NCI-H2171 treated with DMSO at 0.1 percent for 48 hours (cell line): ENCODE measurements at regions not wholly inside any gene's neighbourhood (a gene's known extent, or its start where the extent isn't known, plus 50 kb on each side); places are given as distances from the start of the nearest gene placed in this dataset.

Source experiments
- DNase-seq: peaks from one replicate; lab custom pipeline; 2025; lab: John Stamatoyannopoulos, UW

DNA sequence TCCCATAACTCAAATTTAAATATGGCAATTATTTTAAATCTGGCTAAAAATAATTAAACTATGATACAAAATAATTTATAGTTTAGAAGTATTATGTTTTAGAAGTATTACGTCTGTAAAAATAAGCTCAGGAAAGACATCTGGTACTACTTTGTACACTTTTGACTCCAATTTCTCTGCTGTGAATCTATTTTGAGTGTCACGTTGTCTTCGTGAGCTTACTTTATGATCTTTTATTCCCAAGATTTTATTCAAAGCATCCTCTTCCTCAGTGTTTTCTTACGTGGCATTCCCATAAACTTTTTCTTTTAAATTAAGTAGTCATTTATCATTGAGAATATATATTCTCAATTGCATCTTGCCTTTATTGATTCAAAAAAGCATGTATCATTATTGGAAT, 223.3 kb upstream of the KCNJ16 start:
- DNase-seq = no peak

DNA sequence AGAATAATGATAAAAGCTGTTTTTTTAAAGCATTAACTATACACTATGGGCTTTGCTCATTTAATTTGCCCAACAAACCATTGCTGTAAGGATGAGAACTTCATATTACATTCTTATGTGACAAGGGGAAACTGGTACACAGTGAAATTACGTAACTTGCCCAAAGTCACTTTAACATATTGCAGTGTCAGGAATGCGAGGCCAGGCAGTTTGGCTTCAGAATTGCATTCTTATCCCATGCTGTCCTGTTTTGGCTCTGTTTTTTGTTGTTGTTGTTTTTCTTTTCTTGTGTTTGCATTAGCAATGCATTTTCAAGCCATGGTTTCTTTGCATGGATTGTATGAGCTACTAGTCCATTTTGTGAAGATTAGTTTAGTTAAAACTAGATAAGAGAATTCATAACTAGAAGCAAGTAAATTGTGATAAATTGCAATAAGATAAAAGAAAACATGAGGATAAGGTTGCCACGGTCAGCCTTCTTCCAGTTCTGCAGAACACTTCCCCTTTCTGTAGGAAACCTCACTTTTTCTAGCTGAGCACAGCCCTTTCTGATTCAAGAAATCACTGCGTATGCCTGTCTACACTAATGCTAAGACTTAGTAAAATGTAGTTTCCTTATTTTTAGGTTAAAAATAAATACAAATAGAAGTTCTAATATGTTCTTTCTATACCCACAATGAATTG, 221.3 kb upstream of the KCNJ16 start:
- DNase-seq = no peak

DNA sequence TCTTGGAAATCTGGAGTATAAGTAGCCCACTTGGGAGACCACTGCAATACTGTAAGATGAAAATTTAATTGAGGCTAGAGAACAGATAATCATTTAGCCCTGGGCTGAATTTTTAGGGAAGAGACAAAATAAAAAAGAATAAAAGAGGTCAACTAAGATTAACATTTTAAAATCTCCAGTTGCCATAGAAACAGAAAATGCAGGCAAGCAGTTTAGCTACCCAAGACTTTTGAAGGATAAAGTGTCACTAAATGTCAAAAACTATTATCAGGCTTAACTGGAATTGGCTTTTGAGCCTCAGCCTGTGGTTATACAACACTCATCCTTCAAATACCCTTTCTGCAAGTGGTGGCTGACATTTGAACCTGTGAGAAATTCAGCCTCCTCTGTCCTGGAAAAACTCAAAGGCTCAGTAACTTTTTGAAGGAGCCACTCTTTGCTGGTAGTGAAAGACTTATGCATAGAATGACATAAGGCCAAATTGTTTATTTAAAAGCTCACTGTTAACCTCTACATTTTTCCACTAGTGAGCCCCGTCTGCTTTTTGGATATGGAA, 220.7 kb upstream of the KCNJ16 start:
- no peak for DNase-seq

DNA sequence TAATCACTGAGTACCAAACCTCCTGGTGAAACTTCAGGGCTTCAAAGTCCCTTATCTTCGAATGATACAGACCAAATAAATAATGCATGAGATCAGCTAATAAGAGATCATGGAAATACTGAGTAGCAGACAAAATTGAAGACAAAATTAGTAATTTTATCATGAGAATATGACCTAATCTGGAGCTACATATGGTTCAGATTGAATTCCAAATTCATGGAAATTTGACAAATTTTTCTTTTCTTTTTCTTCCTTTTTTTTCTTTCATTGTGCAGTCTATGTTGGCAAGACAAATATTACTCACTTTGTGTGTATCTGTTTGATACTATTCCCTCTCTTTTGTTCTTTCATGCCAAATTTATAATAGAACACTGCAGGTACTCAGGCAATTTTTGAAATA, 218.1 kb upstream of the KCNJ16 start:
- no peak for DNase-seq

DNA sequence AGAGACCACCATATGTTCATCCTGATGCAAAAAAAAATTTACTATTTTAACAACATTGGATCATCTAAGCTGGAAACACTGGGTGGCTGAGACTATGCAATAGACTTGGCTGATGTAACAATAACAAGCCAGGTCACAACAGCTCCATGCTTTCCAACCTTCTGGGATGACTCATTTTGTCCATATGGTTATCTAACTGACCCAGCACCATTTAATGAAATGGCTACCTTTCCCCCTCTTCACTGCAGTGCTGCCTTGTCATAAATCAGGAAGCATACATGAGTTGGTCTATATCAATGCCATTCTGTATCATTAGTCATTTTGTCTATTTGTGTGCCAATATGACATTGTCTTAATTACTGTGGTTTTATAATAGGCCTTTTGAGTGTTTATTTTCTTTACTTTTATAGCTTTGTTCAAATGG, 217.6 kb upstream of the KCNJ16 start:
- no peak for DNase-seq

DNA sequence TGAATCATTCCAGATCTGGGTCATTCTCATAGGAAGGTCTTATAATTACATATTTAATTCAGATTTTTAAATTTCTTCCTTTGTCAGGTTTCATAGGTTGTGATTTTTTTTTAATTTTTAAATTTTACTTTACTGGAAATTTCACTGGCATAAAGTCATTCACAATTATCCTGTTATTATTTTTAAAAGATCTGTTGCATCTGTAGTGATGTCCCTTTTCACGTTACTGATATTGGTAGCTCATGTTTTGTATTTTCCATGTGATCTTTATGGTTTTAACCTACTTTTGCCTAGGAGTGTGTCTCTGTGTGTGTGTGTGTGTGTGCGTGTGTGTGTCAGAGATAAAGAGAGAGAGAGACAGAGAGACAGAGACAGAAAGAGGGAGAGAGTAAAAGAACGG, 216.6 kb upstream of the KCNJ16 start:
- no peak for DNase-seq

DNA sequence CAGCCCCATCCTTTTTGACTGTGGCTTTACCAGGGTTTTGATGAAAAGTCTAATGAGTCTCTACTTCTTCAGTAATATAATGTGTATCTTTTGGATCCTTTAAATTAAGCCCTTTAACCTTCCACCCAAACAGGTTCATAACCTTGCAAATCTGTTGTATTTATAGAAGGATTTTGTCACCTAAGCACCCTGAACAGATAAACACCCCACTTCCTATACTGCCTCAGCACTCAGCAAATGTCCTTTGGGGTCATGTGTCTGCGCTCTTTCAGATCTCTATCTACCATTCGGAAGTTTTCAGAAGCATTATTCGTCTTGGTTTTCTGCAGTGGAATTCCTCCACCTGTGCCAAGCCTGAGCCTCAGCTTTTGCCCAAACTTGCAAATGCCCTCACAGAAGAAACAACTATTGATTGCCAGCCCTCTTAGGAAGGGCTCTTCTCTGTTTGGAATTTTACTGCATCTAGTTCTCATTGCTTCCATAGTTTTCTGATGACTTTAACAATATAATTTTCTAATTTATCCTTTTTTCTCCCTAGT, 214.8 kb upstream of the KCNJ16 start:
- no peak for DNase-seq

DNA sequence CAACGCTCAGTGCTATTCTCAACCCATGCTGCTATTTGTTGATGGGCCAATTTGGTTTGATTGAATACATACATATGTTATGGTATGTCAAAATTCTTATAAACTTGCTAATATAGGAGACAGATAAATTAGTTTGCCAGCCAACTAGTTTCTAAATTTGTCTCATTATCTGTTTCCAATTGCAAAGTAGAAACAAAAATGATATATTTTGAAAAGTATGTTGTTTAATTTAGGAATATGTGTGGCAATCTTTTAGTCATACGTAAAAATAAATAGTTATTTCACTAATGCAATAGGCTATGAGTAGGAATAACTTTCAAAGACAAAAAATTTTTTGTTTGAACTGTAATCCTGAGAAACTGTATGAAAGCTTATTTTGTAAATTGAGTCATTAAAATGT, 210.6 kb upstream of the KCNJ16 start:
- no peak for DNase-seq

DNA sequence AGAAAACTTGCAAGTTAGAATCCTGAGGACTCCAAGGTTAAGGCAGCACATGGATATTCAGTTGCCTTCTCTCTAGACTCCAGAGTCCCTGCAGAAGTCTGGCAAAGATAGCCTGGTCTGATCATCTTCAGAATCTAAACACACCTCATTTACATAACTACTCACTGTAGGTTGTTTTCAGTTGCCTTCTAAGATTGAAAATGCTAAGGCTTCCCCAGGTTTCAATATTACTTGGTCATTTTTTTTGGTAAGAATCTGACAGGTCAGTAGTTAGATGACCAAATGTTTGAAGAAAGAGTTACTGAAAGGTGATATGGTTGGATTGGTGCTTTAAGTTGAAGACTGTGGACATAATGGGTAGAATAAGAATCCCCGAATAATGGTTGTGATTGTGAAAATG, 205.4 kb upstream of the KCNJ16 start:
- DNase-seq = no peak

DNA sequence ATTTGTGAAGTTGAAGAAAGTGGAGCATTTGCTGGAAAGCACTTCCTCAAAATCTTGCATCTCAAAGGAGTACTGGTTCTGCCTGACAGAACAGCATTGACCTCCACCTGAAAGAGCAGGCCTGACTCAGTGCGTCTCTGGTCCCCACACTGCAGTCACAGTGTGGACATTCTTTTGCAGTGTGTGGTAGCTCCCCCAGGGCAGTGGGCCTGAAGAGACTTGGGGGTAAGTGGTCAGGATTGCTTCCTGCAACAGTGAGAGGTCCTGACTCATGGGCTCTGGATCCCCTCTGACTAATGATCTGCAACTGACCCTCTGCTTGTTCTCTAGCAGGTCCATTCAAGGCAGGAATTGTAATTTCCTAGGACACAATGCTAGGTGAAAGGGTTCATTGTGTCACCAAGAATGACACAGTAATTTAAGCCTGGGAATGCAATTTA, 204.9 kb upstream of the KCNJ16 start:
- DNase-seq = no peak

DNA sequence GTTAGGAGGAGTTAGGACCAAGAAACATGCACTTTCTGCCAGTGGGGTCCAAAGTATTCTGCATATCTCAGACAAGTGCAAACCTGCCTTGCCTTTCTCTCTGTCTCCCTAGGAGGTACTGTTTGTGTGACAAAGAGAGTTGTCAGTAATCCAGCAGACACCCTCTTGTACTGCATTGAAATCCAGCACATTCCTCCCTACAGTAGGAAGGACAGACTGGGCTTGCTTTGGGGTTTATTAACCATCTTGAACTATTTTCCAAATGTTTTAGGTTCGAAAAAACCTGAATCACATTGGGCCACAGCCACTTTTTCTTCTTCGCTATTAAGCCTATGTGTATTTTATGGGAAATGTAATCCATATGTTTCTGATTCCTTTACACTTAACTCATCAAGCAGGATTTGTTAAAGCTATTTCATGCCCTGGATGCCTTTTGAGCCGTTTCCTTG, 204.2 kb upstream of the KCNJ16 start:
- DNase-seq = no peak

DNA sequence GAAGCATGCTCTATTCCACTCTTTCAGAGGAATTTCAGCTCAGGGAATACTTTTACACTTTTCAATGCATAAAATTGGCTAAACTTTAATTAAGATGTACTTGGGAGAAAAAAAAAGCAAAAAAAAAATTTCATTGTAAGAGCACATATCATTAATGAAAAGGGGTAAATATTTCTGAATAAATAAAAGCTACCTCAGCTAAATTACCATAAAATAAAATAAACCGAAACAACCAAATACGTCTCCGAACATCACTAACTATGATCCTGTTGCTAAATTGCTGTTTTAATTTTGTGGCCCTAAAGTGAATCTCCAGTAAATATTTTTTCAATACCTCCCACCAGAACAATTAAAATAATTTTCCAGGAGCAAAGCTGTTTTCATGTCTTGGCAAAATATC, 203.7 kb upstream of the KCNJ16 start:
- DNase-seq = no peak

DNA sequence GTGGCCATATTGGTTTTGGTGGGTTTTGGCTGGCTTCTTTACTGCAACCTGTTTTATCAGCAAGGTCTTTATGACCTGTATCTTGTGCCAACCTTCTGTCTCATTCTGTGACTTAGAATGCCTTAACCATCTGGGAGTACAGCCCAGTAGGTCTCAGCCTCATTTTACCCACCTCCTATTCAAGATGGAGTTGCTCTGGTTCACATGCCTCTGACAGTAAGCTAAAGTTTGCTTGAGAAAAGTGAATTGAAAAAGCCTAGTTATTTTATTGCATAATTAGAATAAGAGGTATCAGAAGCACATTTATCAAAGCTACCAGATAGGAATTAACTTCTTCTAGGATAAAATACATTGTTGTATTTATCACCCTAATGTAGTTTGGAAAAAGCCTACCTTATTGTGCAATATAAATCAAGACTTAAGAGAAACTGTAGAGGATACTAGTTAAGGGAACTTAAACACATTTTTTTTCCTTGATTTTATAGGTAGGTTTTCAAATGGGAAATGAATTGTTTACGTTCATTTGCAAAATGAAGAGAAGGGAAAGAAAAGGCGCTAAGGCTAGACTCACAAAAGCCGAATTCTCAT, 202.3 kb upstream of the KCNJ16 start:
- no peak for DNase-seq

DNA sequence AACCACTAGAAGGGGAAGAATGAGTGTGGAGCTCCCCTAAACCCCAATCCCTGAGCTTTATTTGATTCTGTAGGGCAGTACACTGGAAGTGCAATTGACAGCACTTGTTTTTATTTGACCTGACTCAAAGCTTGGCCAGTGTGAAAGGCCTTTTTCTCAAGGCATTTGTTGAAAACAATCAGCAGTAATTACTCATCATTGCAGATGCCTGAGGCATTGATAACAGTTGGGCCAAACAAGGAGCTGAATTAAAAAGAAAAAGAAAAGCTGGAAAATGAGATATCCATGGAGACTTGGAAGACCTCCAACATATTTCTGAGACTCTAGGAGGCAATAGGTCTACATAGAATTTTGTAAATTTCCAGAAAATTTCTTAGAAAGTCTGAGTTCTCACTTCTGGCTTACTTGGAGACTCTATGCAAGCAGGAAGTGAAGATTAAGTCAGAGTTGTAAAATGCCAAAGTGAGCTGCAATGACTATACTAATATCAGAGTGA, 200.8 kb upstream of the KCNJ16 start:
- DNase-seq = no peak

DNA sequence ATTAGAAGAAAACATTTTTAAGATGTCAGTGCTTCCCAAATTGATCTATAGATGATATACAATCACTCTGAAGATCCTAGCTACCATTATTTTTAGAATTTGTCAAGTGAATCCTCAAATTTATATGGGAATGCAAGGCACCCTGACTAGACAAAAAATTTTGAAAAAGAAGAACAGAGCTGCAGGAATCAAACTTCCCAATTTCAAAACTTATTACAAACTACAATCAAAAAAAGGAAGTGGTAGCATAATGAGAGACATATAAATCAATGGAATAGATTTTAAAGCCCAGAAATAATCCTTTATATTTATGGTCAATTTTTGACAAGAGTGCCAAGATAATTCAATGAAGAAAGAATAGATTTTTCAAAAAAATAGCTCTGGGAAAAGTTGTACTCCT, 198.3 kb upstream of the KCNJ16 start:
- DNase-seq = no peak

DNA sequence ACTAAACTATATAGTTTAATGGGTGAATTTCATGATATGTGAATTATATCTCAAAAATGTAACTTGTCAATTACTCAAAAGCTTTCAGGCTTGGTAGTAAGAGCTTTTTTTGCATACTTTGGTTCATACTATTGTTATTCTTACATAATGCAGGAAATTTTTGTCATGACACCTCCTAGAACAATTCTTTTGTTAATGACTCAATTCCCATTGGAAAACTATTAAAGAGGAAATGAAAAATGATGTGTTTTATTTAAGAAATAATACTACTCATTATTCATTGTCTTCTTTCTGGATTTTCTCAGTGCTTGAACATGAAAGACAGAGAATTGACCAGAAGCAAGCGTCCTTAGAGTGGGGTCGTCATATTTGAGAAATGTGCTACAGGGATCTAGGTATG, 196.4 kb upstream of the KCNJ16 start:
- DNase-seq = no peak

DNA sequence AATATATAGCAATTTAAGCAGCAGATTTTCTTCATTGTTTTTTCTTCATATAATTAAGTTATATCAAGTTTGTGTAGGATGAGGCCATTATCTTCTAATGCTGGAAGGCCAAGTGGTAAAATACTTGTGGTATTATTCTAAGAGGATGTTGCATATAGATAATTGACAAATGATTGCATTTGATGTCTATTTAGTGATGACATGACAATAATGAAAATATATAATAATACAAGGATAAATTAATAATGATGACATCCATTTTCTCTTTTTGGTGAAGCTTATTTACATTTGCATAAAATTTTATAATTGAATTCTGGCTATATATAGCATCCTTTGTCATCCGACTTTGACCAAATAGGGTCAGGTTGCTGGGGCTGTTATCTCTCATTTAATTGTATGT, 195.4 kb upstream of the KCNJ16 start:
- DNase-seq = no peak

DNA sequence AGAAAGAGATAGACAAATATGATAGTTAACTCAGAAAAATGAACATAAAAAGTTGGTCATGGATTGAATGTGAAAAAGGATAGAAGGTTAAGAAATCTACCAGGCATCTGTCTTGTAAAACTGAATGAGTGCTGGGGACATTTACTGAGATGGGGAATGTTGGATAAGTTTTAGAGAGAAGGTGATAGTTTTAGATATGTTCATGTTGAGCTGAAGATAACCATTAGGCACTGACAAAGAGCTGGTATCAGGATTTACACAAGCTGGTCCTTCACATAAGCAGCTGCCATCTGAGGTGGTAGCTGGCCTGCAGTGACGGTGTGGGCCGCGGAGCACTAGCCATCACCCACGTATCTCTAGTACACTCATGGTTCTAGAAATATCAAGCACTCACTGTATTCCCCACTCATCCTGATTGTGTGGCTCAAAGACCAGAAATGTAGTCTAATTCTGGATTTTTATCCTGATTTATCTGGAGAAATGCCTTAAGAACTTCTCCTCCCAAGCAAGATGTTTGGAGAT, 194.4 kb upstream of the KCNJ16 start:
- DNase-seq = no peak

DNA sequence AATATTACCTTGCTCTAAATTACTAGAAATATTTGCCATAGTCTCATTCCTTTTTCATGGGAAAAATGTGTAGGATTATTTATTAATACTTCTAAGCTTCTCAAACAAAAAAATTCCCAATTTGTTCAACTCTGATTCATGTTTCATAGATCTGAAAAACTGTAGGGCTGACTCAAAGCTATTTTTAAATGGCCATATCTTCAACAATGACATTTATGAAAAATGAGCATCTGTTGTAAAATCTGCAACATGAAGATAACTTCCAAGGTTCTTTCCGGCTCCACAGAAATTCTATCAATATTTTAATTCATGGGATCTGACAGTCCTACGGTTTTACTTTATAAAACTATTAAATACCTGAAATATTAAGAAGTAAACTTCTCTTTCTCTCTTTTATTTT, 192.7 kb upstream of the KCNJ16 start:
- no peak for DNase-seq

DNA sequence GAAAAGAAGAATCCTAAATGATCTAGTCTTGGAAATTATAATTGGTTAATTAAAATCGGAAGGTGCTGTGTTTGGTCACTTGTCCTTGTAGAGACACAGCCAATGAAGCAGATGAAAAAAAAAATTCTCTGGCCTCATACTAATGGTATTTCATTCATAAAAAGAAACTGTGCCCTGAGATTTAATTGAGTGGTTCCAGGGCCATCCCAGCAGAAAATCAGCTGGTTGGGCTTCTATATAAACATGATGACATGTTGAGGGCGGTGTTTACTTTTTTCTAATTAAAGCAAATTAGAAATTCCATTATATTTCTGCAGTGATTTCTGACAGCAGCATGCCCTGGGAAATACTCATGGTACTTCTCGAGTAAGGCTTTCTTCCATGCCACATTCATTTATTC, 191.9 kb upstream of the KCNJ16 start:
- DNase-seq = no peak

DNA sequence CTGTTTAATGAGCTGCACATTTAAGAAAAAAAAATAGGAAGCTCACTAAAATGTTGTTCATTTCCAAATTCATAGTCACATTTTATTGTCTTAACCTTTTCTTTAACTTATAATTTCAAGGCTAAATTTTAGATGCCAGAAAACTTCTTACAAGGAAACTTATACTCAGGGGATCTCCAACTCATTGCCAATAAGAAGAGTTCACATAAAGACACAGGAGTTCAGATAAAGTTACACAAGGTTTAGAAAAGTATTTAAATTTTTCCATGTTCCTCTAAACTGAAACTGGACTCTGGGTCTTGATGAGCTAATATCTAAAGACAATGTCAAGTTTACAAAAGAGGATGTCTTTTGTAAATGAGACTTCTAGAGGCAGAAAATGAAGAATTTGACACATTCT, 190.7 kb upstream of the KCNJ16 start:
- no peak for DNase-seq

DNA sequence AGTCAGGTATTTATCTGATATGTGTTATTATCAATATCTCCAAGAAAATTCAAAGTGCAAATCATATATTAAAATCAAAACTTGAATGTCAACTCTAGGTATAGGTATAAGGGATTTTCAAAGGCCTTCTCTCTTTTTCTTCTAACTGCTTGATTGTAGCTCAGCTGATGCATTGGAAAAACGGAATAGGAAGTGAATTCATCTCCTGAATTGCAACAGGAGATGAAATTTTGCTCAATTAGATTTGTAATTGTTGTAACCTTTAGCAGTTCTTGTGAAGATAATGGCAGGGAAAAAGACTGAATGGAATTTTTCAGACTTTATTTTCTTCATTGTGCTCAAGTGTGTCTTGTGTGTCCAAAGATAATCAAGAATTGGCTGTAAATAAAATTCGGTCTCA, 190.2 kb upstream of the KCNJ16 start:
- DNase-seq = no peak

DNA sequence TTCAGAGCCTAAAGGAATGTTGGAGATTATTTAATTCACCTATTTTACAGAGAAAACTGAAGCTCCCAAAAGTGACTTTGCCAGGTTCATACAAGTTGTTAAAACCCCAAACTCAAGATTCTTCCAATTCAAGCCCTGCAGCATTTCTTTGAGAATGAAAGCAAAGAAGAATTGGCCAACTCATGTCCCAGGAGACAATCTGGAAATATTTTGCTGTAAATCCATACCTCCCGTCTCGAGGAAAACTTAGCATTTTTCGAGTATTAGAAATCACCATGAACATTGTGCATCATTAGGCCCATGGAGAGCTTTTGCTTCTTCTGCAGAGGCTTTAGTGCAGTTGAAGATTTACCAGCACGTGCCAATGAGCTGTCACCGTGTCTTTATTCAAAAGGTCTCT, 176.4 kb upstream of the KCNJ16 start:
- no peak for DNase-seq
